ENCODE measurements at regions not wholly inside any gene's neighbourhood (a gene's known extent, or its start where the extent isn't known, plus 50 kb on each side); places are given as distances from the start of the nearest gene placed in this dataset.
"Not testable (repeated sequence)": the region's sequence is repeated elsewhere in the genome, so short reads cannot be mapped to it uniquely, and the experiment has no call there.

GRCh38 chr11:82038154-82038553 is 695.5 kb downstream of the FAM181B start:
- Histone ChIP-seq H3K4me1 (ENCODE audit: control insufficient read depth, insufficient read depth, low read length, poor library complexity, severe bottlenecking) (no peaks in the 10 kb centered on the region), H3K36me3 (ENCODE audit: control insufficient read depth, insufficient read depth, low read length) (no peaks in the 10 kb centered on the region), H3K4me3 (ENCODE audit: extremely low read depth, insufficient read depth, low read length, poor library complexity, severe bottlenecking) (no peak overlapping the region), H3K27ac (ENCODE audit: low read depth, low read length, severe bottlenecking) (no peak overlapping the region), H3K9me3 (ENCODE audit: control insufficient read depth, low read length) (no peaks in the 10 kb centered on the region)
- WGBS, 2 experiments (ENCODE audit: insufficient coverage in 2 of 2): no CpG with 5 or more reads among the region's 2 CpGs

DNA sequence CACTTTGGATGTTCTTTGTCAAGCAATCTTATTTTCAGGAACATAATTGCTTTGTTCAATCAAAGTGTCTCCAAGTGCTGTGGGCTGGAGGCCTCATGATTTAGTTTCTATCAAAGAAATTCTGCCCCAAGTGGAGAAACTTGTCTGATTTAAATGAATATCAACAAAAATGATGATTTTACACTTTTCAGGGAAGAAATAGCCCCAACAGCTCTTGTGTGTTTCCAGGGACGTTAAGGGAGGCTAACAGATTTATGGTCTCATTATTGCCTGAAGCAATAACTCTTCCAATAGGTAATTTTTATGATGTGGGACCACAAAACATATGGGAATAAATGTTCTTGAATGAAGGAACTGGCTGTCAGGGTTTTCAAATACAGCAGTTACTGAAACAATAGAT is 699.1 kb downstream of the FAM181B start:
- H3K4me1 ChIP-seq (ENCODE audit: control insufficient read depth, insufficient read depth, low read length, poor library complexity, severe bottlenecking): no peaks in the 10 kb centered on the region
- no CpG with 5 or more reads among the region's 1 CpG for WGBS, 2 experiments (ENCODE audit: insufficient coverage in 2 of 2)
- H3K4me3 ChIP-seq (ENCODE audit: extremely low read depth, insufficient read depth, low read length, poor library complexity, severe bottlenecking): no peak overlapping the region
- no peak overlapping the region for H3K27ac ChIP-seq (ENCODE audit: low read depth, low read length, severe bottlenecking)
- no peaks in the 10 kb centered on the region for H3K36me3 ChIP-seq (ENCODE audit: control insufficient read depth, insufficient read depth, low read length)
- no peaks in the 10 kb centered on the region for H3K9me3 ChIP-seq (ENCODE audit: control insufficient read depth, low read length)

DNA sequence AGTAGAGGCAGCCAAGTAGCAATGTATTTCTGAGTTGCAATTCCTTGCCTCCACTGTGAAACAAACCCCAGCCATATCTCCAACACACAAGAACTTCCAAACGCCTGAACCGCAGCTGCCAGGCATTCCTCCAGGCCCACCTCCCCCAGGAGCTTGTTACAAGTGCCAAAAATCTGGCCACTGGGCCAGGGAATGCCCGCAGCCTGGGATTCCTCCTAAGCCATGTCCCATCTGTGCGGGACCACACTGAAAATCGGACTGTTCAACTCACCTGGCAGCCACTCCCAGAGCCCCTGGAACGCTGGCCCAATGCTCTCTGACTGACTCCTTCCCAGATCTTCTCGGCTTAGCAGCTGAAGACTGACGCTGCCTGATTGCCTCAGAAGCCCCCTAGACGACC is 706.3 kb downstream of the FAM181B start:
- 82 to 93% methylated on average over 7 to 8 of the region's 9 CpGs for WGBS, 2 experiments (ENCODE audit: insufficient coverage in 2 of 2)
- H3K4me3 ChIP-seq (ENCODE audit: extremely low read depth, insufficient read depth, low read length, poor library complexity, severe bottlenecking); H3K4me1 ChIP-seq (ENCODE audit: control insufficient read depth, insufficient read depth, low read length, poor library complexity, severe bottlenecking); H3K9me3 ChIP-seq (ENCODE audit: control insufficient read depth, low read length); H3K27ac ChIP-seq (ENCODE audit: low read depth, low read length, severe bottlenecking); H3K36me3 ChIP-seq (ENCODE audit: control insufficient read depth, insufficient read depth, low read length): not testable (repeated sequence)

DNA sequence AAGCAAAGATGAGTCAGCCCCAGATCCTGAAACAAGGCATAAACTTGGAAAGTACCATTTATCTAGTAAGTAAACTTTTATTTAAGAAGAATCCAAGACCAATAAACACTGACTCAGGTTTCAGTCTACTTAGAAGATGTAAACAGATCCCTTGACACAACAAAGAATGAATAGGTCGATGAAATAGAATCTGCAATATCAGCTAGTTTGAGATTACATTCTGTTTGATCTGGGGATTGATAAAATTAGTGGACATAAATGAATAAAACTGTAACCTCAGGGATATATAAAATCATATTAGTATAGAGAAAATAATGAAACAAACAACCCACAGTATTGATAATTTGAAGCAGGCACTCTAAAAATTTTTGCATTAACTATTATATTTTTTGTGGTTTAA is 708.9 kb downstream of the FAM181B start:
- H3K9me3 ChIP-seq (ENCODE audit: control insufficient read depth, low read length): no peaks in the 10 kb centered on the region
- no peak overlapping the region for H3K27ac ChIP-seq (ENCODE audit: low read depth, low read length, severe bottlenecking)
- H3K36me3 ChIP-seq (ENCODE audit: control insufficient read depth, insufficient read depth, low read length): no peaks in the 10 kb centered on the region
- no peak overlapping the region for H3K4me3 ChIP-seq (ENCODE audit: extremely low read depth, insufficient read depth, low read length, poor library complexity, severe bottlenecking)
- no CpG with 5 or more reads among the region's 1 CpG for WGBS, 2 experiments (ENCODE audit: insufficient coverage in 2 of 2)
- no peaks in the 10 kb centered on the region for H3K4me1 ChIP-seq (ENCODE audit: control insufficient read depth, insufficient read depth, low read length, poor library complexity, severe bottlenecking)

DNA sequence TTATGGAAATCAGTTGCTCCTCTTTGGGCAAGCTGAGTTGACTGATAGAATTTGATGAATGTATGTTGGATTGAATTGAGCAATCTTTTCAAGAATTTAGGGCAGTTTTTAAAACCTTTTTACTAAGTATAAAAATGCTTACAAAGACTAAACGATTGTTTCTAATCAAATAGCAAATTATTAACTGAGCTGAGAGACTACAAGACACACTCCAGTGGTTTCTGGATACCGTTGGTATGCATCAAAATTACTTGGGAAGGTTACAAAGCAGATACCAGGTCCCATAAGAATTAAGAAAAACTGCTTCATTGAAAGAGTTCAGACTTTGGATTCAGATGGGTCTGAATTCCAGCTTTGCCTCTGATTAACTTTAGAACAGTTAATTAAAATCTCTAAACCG is 721.4 kb downstream of the FAM181B start:
- no peak overlapping the region for H3K4me3 ChIP-seq (ENCODE audit: extremely low read depth, insufficient read depth, low read length, poor library complexity, severe bottlenecking)
- no peaks in the 10 kb centered on the region for H3K4me1 ChIP-seq (ENCODE audit: control insufficient read depth, insufficient read depth, low read length, poor library complexity, severe bottlenecking)
- 92% methylated on average over 1 of the region's 3 CpGs; no CpG with 5 or more reads in 1 of the 2 experiments for WGBS, 2 experiments (ENCODE audit: insufficient coverage in 2 of 2)
- H3K36me3 ChIP-seq (ENCODE audit: control insufficient read depth, insufficient read depth, low read length): no peaks in the 10 kb centered on the region
- no peak overlapping the region for H3K27ac ChIP-seq (ENCODE audit: low read depth, low read length, severe bottlenecking)
- H3K9me3 ChIP-seq (ENCODE audit: control insufficient read depth, low read length): no peaks in the 10 kb centered on the region

- Histone ChIP-seq H3K36me3 (ENCODE audit: control insufficient read depth, insufficient read depth, low read length) (no peaks in the 10 kb centered on the region), H3K4me3 (ENCODE audit: extremely low read depth, insufficient read depth, low read length, poor library complexity, severe bottlenecking) (no peak overlapping the region), H3K27ac (ENCODE audit: low read depth, low read length, severe bottlenecking) (no peak overlapping the region), H3K9me3 (ENCODE audit: control insufficient read depth, low read length) (no peaks in the 10 kb centered on the region), H3K4me1 (ENCODE audit: control insufficient read depth, insufficient read depth, low read length, poor library complexity, severe bottlenecking) (peaks cover 5% of the 10 kb centered on the region)
- WGBS, 2 experiments (ENCODE audit: insufficient coverage in 2 of 2): 100% methylated on average over 1 of the region's 2 CpGs; no CpG with 5 or more reads in 1 of the 2 experiments
Observed at GRCh38 chr11:82009133-82009532, 724.5 kb downstream of the FAM181B start.

DNA sequence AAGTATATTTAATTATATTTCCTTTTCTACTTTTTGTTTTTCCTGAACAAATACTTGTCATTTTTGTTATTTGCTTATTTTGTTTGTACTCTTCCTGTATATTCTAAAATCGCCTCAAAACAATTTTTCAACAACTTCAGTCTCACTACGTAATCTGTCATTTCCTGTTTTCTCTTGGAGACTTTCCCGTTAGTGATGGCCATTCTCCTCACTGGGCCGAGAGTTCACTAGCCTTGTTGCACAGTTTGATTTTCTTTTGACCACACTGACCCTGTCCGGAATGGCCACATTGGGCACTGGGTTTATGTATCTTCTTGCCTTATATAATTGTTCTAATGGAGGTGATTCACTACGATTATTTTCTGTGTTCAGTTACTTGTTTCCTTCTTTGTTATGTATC is 726.1 kb downstream of the FAM181B start:
- Histone ChIP-seq H3K4me3 (ENCODE audit: extremely low read depth, insufficient read depth, low read length, poor library complexity, severe bottlenecking) (no peak overlapping the region), H3K36me3 (ENCODE audit: control insufficient read depth, insufficient read depth, low read length) (no peaks in the 10 kb centered on the region), H3K9me3 (ENCODE audit: control insufficient read depth, low read length) (no peaks in the 10 kb centered on the region), H3K4me1 (ENCODE audit: control insufficient read depth, insufficient read depth, low read length, poor library complexity, severe bottlenecking) (peaks cover 14% of the 10 kb centered on the region), H3K27ac (ENCODE audit: low read depth, low read length, severe bottlenecking) (no peak overlapping the region)
- 80 to 91% methylated on average over 3 to 4 of the region's 6 CpGs for WGBS, 2 experiments (ENCODE audit: insufficient coverage in 2 of 2)

DNA sequence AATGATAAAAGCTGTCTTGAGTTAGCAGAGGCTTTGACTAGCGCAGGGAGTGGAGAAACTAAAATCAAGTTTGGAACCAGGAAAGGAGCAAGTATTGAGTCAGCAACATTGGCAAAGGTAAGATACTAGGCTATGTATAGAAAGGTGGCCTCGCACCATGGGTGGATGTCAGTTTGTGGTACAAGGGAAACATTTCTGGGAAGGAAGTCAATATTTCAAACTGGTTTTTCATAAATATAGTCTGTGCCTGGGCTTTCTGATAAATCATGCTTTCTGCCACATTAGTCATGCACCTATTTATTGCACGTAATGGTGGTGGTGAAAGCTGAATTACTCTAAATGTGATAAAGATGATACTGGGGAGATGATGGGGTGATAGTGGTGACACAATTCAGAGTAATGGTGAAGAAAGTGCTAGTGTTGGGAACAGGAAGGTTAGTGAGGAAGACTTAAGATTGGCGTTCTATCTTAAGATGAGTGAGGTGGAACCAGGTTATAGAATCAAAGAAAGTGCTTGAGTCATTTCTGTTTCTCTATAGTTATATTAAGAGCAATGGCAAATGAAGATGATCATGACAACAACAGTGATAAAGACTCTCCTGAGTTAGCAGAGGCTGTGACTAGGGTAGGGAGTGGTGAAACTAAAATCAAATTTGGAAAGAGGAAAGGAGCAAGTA is 729.0 kb downstream of the FAM181B start:
- Histone ChIP-seq H3K36me3 (ENCODE audit: control insufficient read depth, insufficient read depth, low read length) (no peaks in the 10 kb centered on the region), H3K9me3 (ENCODE audit: control insufficient read depth, low read length) (no peaks in the 10 kb centered on the region), H3K4me1 (ENCODE audit: control insufficient read depth, insufficient read depth, low read length, poor library complexity, severe bottlenecking) (peaks cover 14% of the 10 kb centered on the region), H3K27ac (ENCODE audit: low read depth, low read length, severe bottlenecking) (no peak overlapping the region), H3K4me3 (ENCODE audit: extremely low read depth, insufficient read depth, low read length, poor library complexity, severe bottlenecking) (no peak overlapping the region)
- 77 to 89% methylated on average over 2 to 4 of the region's 4 CpGs for WGBS, 2 experiments (ENCODE audit: insufficient coverage in 2 of 2)

DNA sequence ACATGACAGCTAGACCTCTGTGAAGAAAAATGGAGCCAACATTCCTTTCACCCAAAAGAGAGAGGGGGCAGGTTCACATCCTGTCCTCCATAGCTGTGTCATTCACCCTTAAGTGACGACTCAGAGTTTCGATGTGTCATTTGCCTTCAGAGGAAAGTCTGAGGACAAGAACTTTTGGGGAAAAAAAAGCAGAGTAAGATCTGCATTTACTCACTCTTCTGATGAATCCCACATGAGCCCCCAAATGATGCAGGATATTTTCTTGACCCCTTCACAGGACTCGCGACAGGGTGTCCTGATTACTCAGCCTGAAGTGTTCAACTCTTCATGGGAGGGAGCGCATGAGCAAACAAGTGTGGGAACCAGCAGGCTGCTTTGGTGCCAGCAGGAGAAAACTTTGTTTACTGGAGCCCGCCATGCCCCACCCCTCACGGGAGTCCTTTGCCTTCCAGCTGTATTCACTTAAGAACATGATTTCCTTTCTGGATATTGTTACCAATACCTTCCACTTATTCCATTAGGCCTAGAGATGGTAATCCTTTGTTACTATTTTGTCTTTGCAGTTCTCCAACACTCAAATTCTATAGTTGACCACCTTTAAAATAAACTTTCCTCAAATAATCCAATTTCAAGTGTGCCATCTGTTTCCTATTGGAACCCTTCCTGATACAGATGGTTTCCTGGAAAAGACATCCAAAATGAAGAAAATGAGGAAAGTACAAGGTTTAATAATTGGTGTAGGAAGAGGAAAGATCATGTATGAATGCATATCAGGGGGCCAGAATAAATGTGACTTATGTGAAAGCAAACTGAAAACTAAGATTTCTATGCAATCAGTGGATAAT is 729.8 kb downstream of the FAM181B start:
- Histone ChIP-seq H3K9me3 (ENCODE audit: control insufficient read depth, low read length) (no peaks in the 10 kb centered on the region), H3K27ac (ENCODE audit: low read depth, low read length, severe bottlenecking) (peak overlapping the region; percentile 73), H3K36me3 (ENCODE audit: control insufficient read depth, insufficient read depth, low read length) (no peaks in the 10 kb centered on the region), H3K4me1 (ENCODE audit: control insufficient read depth, insufficient read depth, low read length, poor library complexity, severe bottlenecking) (peaks cover 14% of the 10 kb centered on the region), H3K4me3 (ENCODE audit: extremely low read depth, insufficient read depth, low read length, poor library complexity, severe bottlenecking) (no peak overlapping the region)
- 63 to 74% methylated on average over 4 to 7 of the region's 7 CpGs for WGBS, 2 experiments (ENCODE audit: insufficient coverage in 2 of 2)

GRCh38 chr11:82003024-82003423 is 730.6 kb downstream of the FAM181B start:
- Histone ChIP-seq H3K36me3 (ENCODE audit: control insufficient read depth, insufficient read depth, low read length) (no peaks in the 10 kb centered on the region), H3K4me3 (ENCODE audit: extremely low read depth, insufficient read depth, low read length, poor library complexity, severe bottlenecking) (no peak overlapping the region), H3K4me1 (ENCODE audit: control insufficient read depth, insufficient read depth, low read length, poor library complexity, severe bottlenecking) (peaks cover 14% of the 10 kb centered on the region), H3K9me3 (ENCODE audit: control insufficient read depth, low read length) (no peaks in the 10 kb centered on the region), H3K27ac (ENCODE audit: low read depth, low read length, severe bottlenecking) (no peak overlapping the region)
- 92 to 95% methylated on average over 4 to 6 of the region's 8 CpGs for whole genome bisulfite sequencing, 2 experiments (ENCODE audit: insufficient coverage in 2 of 2)

GRCh38 chr11:81995889-81996288 is 737.8 kb downstream of the FAM181B start:
- Histone ChIP-seq H3K4me3 (ENCODE audit: extremely low read depth, insufficient read depth, low read length, poor library complexity, severe bottlenecking) (no peak overlapping the region), H3K36me3 (ENCODE audit: control insufficient read depth, insufficient read depth, low read length) (no peaks in the 10 kb centered on the region)
- WGBS, 2 experiments (ENCODE audit: insufficient coverage in 2 of 2): 77 to 94% methylated on average over 5 to 8 of the region's 8 CpGs

More at GRCh38 chr11:81995889-81996288, 737.8 kb downstream of the FAM181B start:
- Histone ChIP-seq H3K27ac (ENCODE audit: low read depth, low read length, severe bottlenecking) (no peak overlapping the region), H3K4me1 (ENCODE audit: control insufficient read depth, insufficient read depth, low read length, poor library complexity, severe bottlenecking) (no peaks in the 10 kb centered on the region), H3K9me3 (ENCODE audit: control insufficient read depth, low read length) (peaks cover 5% of the 10 kb centered on the region)

All from mesodermal cell (in vitro differentiated cells).